ELF-1 (cell line): ENCODE measurements at regions not wholly inside any gene's neighbourhood (a gene's known extent, or its start where the extent isn't known, plus 50 kb on each side); places are given as distances from the start of the nearest gene placed in this dataset.

Source experiments
- DNase-seq: peaks from one replicate; pipeline ENCODE4 v3.0.0-alpha.2; 2016; ENCODE audit warnings: low read depth, low spot score

- peak; percentile 30 for DNase-seq
Observed at GRCh38 chr9:105912863-105913516, 218.6 kb downstream of the TMEM38B start.

- DNase-seq = no peak
Observed at GRCh38 chr9:105921057-105921726, 226.9 kb downstream of the TMEM38B start.

- no peak for DNase-seq
Observed at GRCh38 chr9:105928416-105928815, 234.1 kb downstream of the TMEM38B start.

- no peak for DNase-seq
Observed at GRCh38 chr9:105930011-105930627, 235.8 kb downstream of the TMEM38B start.

GRCh38 chr9:105932276-105932675 is 237.9 kb downstream of the TMEM38B start:
- DNase-seq = no peak

GRCh38 chr9:105950448-105950847 is 256.1 kb downstream of the TMEM38B start:
- DNase-seq = no peak

- DNase-seq = no peak
Observed at GRCh38 chr9:105950894-105951293, 256.6 kb downstream of the TMEM38B start.

- no peak for DNase-seq
Observed at GRCh38 chr9:105954517-105954916, 260.2 kb downstream of the TMEM38B start.

- peak; percentile 65 for DNase-seq
Observed at GRCh38 chr9:105957830-105958229, 263.5 kb downstream of the TMEM38B start.

GRCh38 chr9:105958587-105958986 is 264.2 kb downstream of the TMEM38B start:
- no peak for DNase-seq

- DNase-seq = no peak
Observed at GRCh38 chr9:105959531-105959930, 265.2 kb downstream of the TMEM38B start.

GRCh38 chr9:105963343-105964099 is 269.2 kb downstream of the TMEM38B start:
- no peak for DNase-seq

- no peak for DNase-seq
Observed at GRCh38 chr9:105964156-105964555, 269.8 kb downstream of the TMEM38B start.

GRCh38 chr9:105966834-105967233 is 272.5 kb downstream of the TMEM38B start:
- no peak for DNase-seq

GRCh38 chr9:105967248-105967647 is 272.9 kb downstream of the TMEM38B start:
- no peak for DNase-seq

- no peak for DNase-seq
Observed at GRCh38 chr9:105967797-105968196, 273.5 kb downstream of the TMEM38B start.

- DNase-seq = no peak
Observed at GRCh38 chr9:105968811-105969466, 274.6 kb downstream of the TMEM38B start.

- no peak for DNase-seq
Observed at GRCh38 chr9:105969636-105970035, 275.3 kb downstream of the TMEM38B start.

GRCh38 chr9:105971986-105972385 is 277.6 kb downstream of the TMEM38B start:
- DNase-seq = no peak

GRCh38 chr9:105972466-105973204 is 278.3 kb downstream of the TMEM38B start:
- DNase-seq = no peak

GRCh38 chr9:105973951-105974351 is 279.6 kb downstream of the TMEM38B start:
- DNase-seq = no peak
